H9 (cell line): ENCODE measurements at regions not wholly inside any gene's neighbourhood (a gene's known extent, or its start where the extent isn't known, plus 50 kb on each side); places are given as distances from the start of the nearest gene placed in this dataset.

Experiments used
- DNase-seq: peaks from one replicate; pipeline ENCODE4 v3.0.0-alpha.2; 2017
- H2AFZ ChIP-seq: one replicate; pipeline ENCODE4 v1.6.1; 2013; ENCODE audit warnings: mild to moderate bottlenecking, low read length, control low read depth, moderate library complexity
- H2AK5ac ChIP-seq: 2 replicates; pipeline ENCODE4 v1.6.1; 2013; ENCODE audit warnings: low read length, control low read depth, mixed read lengths; ENCODE audit not compliant: insufficient read length
- H2BK120ac ChIP-seq: one replicate; pipeline ENCODE4 v1.6.1; 2013; ENCODE audit warnings: low read depth, mild to moderate bottlenecking, low read length, control low read depth, inconsistent platforms; ENCODE audit not compliant: poor library complexity, severe bottlenecking
- H2BK12ac ChIP-seq: 2 replicates; pipeline ENCODE4 v1.6.1; 2013; ENCODE audit warnings: low read length, control low read depth, mixed read lengths, low read depth; ENCODE audit not compliant: insufficient read length
- H2BK15ac ChIP-seq: 2 replicates; pipeline ENCODE4 v1.6.1; 2013; ENCODE audit warnings: low read depth, low read length, control low read depth
- H2BK20ac ChIP-seq: one replicate; pipeline ENCODE4 v1.6.1; 2013; ENCODE audit warnings: low read depth, mild to moderate bottlenecking, low read length, control low read depth, inconsistent platforms; ENCODE audit not compliant: poor library complexity, severe bottlenecking
- H2BK5ac ChIP-seq: 2 replicates; pipeline ENCODE4 v1.6.1; 2013; ENCODE audit warnings: low read length, control low read depth, mixed read lengths; ENCODE audit not compliant: insufficient read length
- H3K14ac ChIP-seq: 2 replicates; pipeline ENCODE4 v1.6.1; 2013; ENCODE audit warnings: low read length, control low read depth; ENCODE audit not compliant: insufficient read depth
- H3K18ac ChIP-seq: 2 replicates; pipeline ENCODE4 v1.6.1; 2013; ENCODE audit warnings: low read depth, mild to moderate bottlenecking, mixed read lengths, low read length, control low read depth; ENCODE audit not compliant: insufficient read length
- H3K23ac ChIP-seq: 2 replicates; pipeline ENCODE4 v1.6.1; 2013; ENCODE audit warnings: low read length, control low read depth, mixed read lengths, low read depth; ENCODE audit not compliant: insufficient read length
- H3K23me2 ChIP-seq: 2 replicates; pipeline ENCODE4 v1.6.1; 2013; ENCODE audit warnings: low read depth, mild to moderate bottlenecking, mixed read lengths, low read length, control low read depth; ENCODE audit not compliant: insufficient read length, poor library complexity, severe bottlenecking
- H3K27ac ChIP-seq: 2 replicates; pipeline ENCODE4 v1.5.1; 2013; ENCODE audit warnings: low read length, control low read depth, mixed read lengths, low read depth; ENCODE audit not compliant: insufficient read length
- H3K27me3 ChIP-seq: 2 replicates; pipeline ENCODE4 v1.6.1; 2013; ENCODE audit warnings: low read length, control low read depth, inconsistent platforms; ENCODE audit not compliant: insufficient read depth
- H3K4ac ChIP-seq: 2 replicates; pipeline ENCODE4 v1.6.1; 2013; ENCODE audit warnings: low read depth, mild to moderate bottlenecking, control low read depth, inconsistent platforms, low read length, moderate library complexity
- H3K4me1 ChIP-seq: 2 replicates; pipeline ENCODE4 v1.6.1; 2013; ENCODE audit warnings: low read length, control low read depth, inconsistent platforms; ENCODE audit not compliant: insufficient read depth
- H3K4me2 ChIP-seq: 2 replicates; pipeline ENCODE4 v1.6.1; 2013; ENCODE audit warnings: low read length, control low read depth, mixed read lengths; ENCODE audit not compliant: insufficient read length, insufficient read depth
- H3K56ac ChIP-seq: 2 replicates; pipeline ENCODE4 v1.6.1; 2013; ENCODE audit warnings: low read depth, mild to moderate bottlenecking, mixed read lengths, low read length, control low read depth; ENCODE audit not compliant: insufficient read length
- H3K79me1 ChIP-seq: 2 replicates; pipeline ENCODE4 v1.6.1; 2013; ENCODE audit warnings: low read depth, mild to moderate bottlenecking, moderate library complexity, low read length, control low read depth, inconsistent platforms; ENCODE audit not compliant: insufficient read depth, poor library complexity, severe bottlenecking
- H3K79me2 ChIP-seq: 2 replicates; pipeline ENCODE4 v1.6.1; 2013; ENCODE audit warnings: low read length, control low read depth, inconsistent platforms; ENCODE audit not compliant: insufficient read depth
- H3K9ac ChIP-seq: 2 replicates; pipeline ENCODE4 v1.6.1; 2013; ENCODE audit warnings: low read length, control low read depth, mixed read lengths; ENCODE audit not compliant: insufficient read length; ENCODE audit errors: extremely low read depth
- H3K9me3 ChIP-seq: one replicate; pipeline ENCODE4 v1.6.1; 2013; ENCODE audit warnings: low read depth, low read length, inconsistent platforms; ENCODE audit not compliant: control insufficient read depth
- H3T11ph ChIP-seq: one replicate; pipeline ENCODE4 v1.6.1; 2013; ENCODE audit warnings: mild to moderate bottlenecking, low read length, control low read depth, inconsistent platforms
- H4K20me1 ChIP-seq: one replicate; pipeline ENCODE4 v1.6.1; 2013; ENCODE audit not compliant: control insufficient read depth, insufficient read length, insufficient read depth
- H4K5ac ChIP-seq: 2 replicates; pipeline ENCODE4 v1.6.1; 2013; ENCODE audit warnings: low read depth, mild to moderate bottlenecking, mixed read lengths, low read length, control low read depth; ENCODE audit not compliant: insufficient read length
- H4K8ac ChIP-seq: replicated peaks from 2 replicates; pipeline ENCODE4 v1.6.1; 2013; ENCODE audit warnings: low read length, control low read depth, mixed read lengths, low read depth; ENCODE audit not compliant: insufficient read length
- H4K91ac ChIP-seq: 2 replicates; pipeline ENCODE4 v1.6.1; 2013; ENCODE audit warnings: low read depth, mild to moderate bottlenecking, moderate library complexity, mixed read lengths, low read length, control low read depth; ENCODE audit not compliant: insufficient read length
- H3K27ac Mint-ChIP-seq, 3 experiments: 2 replicates in 2 of 3; 3 replicates in 1 of 3; pipeline ENCODE4 v1.8.0; 2020 to 2021; ENCODE audit warnings: mixed read lengths in 3 of 3, mild to moderate bottlenecking in 1 of 3, moderate library complexity in 1 of 3
- H3K27me3 Mint-ChIP-seq: 2 replicates; pipeline ENCODE4 v1.8.0; 2021; ENCODE audit warnings: low read depth, mild to moderate bottlenecking, moderate library complexity, mixed read lengths
- H3K36me3 Mint-ChIP-seq, 3 experiments: 2 replicates in 2 of 3; 3 replicates in 1 of 3; pipeline ENCODE4 v1.8.0; 2020 to 2021; ENCODE audit warnings: low read depth in 3 of 3, mixed read lengths in 3 of 3; ENCODE audit not compliant: insufficient read depth in 1 of 3
- H3K4me1 Mint-ChIP-seq, 2 experiments: 2 replicates each; pipeline ENCODE4 v1.8.0; 2020; ENCODE audit warnings: mixed read lengths in 2 of 2
- H3K4me3 Mint-ChIP-seq, 2 experiments: 2 replicates in 1 of 2; 3 replicates in 1 of 2; pipeline ENCODE4 v1.8.0; 2020 to 2021; ENCODE audit warnings: mild to moderate bottlenecking in 2 of 2, mixed read lengths in 2 of 2, moderate library complexity in 1 of 2
- H3K9me3 Mint-ChIP-seq, 2 experiments: 2 replicates in 1 of 2; 3 replicates in 1 of 2; pipeline ENCODE4 v1.8.0; 2020; ENCODE audit warnings: mild to moderate bottlenecking in 2 of 2, mixed read lengths in 2 of 2, moderate library complexity in 1 of 2
- WGBS: extraction: QIAGEN DNeasy Blood & Tissue Kit; methylation state at CpG from one replicate; pipeline ENCODE4 v1.1.7; 2013; ENCODE audit warnings: missing lambda C conversion rate, low lambda C conversion rate, mixed read lengths; ENCODE audit not compliant: insufficient read length; ENCODE audit errors: extremely low coverage; 5-methylcytosine and 5-hydroxymethylcytosine counted together
- TF ChIP-seq, protein P1 (sequence below): fragments of 200-600 bp; sonication (generic); conservative IDR thresholded peaks from 3 replicates; pipeline ENCODE4 v1.8.0; 2021; ENCODE audit warnings: antibody characterized with exemption, mild to moderate bottlenecking

GRCh38 chr2:238787501-238787900, 60.4 kb upstream of the TWIST2 start:
- no peak overlapping the region for H3K56ac ChIP-seq
- no peak overlapping the region for H2BK5ac ChIP-seq
- Mint-ChIP-seq H3K27ac (no peak overlapping the region), H3K4me1 (peaks cover 15 to 16% of the 10 kb centered on the region in 2 experiments), H3K27me3 (peaks cover 15% of the 10 kb centered on the region), H3K4me3 (no peak overlapping the region), H3K9me3 (peaks cover under 1 to 1% of the 10 kb centered on the region in 2 experiments; a peak in 3 of 5 replicates), H3K36me3 (no peaks in the 10 kb centered on the region; a peak in 1 of 7 replicates)
- no peaks in the 10 kb centered on the region for H3K79me2 ChIP-seq
- H2AFZ ChIP-seq: no peak overlapping the region
- no peak overlapping the region for H2BK12ac ChIP-seq
- H2AK5ac ChIP-seq: no peak overlapping the region
- H3K9me3 ChIP-seq: no peaks in the 10 kb centered on the region
- no peak overlapping the region for H3K23ac ChIP-seq
- no peak for DNase-seq
- no peaks in the 10 kb centered on the region for H4K20me1 ChIP-seq
- H3K4me1 ChIP-seq: no peaks in the 10 kb centered on the region; the same call in 1 of the 2 replicates
- no peak overlapping the region for H4K5ac ChIP-seq
- H3T11ph ChIP-seq: no peak overlapping the region
- no peak overlapping the region for H3K9ac ChIP-seq
- H3K27me3 ChIP-seq: no peaks in the 10 kb centered on the region
- no peak overlapping the region for H3K4ac ChIP-seq
- H3K18ac ChIP-seq: no peak overlapping the region
- TF ChIP-seq, protein P1, sequence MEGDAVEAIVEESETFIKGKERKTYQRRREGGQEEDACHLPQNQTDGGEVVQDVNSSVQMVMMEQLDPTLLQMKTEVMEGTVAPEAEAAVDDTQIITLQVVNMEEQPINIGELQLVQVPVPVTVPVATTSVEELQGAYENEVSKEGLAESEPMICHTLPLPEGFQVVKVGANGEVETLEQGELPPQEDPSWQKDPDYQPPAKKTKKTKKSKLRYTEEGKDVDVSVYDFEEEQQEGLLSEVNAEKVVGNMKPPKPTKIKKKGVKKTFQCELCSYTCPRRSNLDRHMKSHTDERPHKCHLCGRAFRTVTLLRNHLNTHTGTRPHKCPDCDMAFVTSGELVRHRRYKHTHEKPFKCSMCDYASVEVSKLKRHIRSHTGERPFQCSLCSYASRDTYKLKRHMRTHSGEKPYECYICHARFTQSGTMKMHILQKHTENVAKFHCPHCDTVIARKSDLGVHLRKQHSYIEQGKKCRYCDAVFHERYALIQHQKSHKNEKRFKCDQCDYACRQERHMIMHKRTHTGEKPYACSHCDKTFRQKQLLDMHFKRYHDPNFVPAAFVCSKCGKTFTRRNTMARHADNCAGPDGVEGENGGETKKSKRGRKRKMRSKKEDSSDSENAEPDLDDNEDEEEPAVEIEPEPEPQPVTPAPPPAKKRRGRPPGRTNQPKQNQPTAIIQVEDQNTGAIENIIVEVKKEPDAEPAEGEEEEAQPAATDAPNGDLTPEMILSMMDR: no peak
- no peak overlapping the region for H2BK20ac ChIP-seq
- H4K8ac ChIP-seq: no peak overlapping the region
- no peak overlapping the region for H3K4me2 ChIP-seq
- no CpG with 5 or more reads among the region's 5 CpGs for WGBS
- no peak overlapping the region for H3K27ac ChIP-seq
- no peak overlapping the region for H2BK120ac ChIP-seq
- H3K79me1 ChIP-seq: no peaks in the 10 kb centered on the region
- H2BK15ac ChIP-seq: no peak overlapping the region
- H3K14ac ChIP-seq: no peak overlapping the region
- no peak overlapping the region for H4K91ac ChIP-seq
- H3K23me2 ChIP-seq: no peaks in the 10 kb centered on the region
